Testis (tissue), 2 donors: ENCODE measurements at regions not wholly inside any gene's neighbourhood (a gene's known extent, or its start where the extent isn't known, plus 50 kb on each side); places are given as distances from the start of the nearest gene placed in this dataset.

Experiments
- DNase-seq: peaks from one replicate; pipeline ENCODE4 v3.0.0-alpha.2; 2019
- H3K27ac ChIP-seq, 2 donors: fragments of 200-600 bp; sonication (generic); one replicate each; pipeline ENCODE4 v1.5.1; 2019
- H3K27me3 ChIP-seq: fragments of 200-600 bp; sonication (generic); one replicate; pipeline ENCODE4 v1.5.1; 2019
- H3K36me3 ChIP-seq: fragments of 200-600 bp; sonication (generic); one replicate; pipeline ENCODE4 v1.5.1; 2017; ENCODE audit warnings: low read depth; ENCODE audit errors: missing control alignments
- H3K4me1 ChIP-seq: fragments of 200-600 bp; sonication (generic); one replicate; pipeline ENCODE4 v1.5.1; 2019
- H3K4me3 ChIP-seq, 2 donors: fragments of 200-600 bp; sonication (generic); one replicate each; pipeline ENCODE4 v1.5.1; 2017 to 2019
- H3K9me3 ChIP-seq: fragments of 200-600 bp; sonication (generic); one replicate; pipeline ENCODE4 v1.5.1; 2017
- CTCF ChIP-seq, 3 experiments: fragments of 450-650 bp in 2 of 3; fragments of 200-600 bp in 1 of 3; sonication (generic) in 1 of 3; IDR thresholded peaks; one replicate each; pipeline ENCODE4 v1.5.1; 2016 to 2019; ENCODE audit warnings: antibody characterized with exemption in 3 of 3, mild to moderate bottlenecking in 2 of 3, moderate library complexity in 1 of 3
- POLR2A ChIP-seq: fragments of 450-650 bp; IDR thresholded peaks from one replicate; pipeline ENCODE4 v1.6.1; 2017; ENCODE audit warnings: antibody characterized with exemption, mild to moderate bottlenecking, moderate library complexity
- WGBS, 2 donors: methylation state at CpG; one replicate each; pipeline ENCODE4 v1.1.5; 2018; 5-methylcytosine and 5-hydroxymethylcytosine counted together
- intact Hi-C: fragments of 100-400 bp; cut with DNase I; formaldehyde crosslinking; loops from one replicate; pipeline ENCODE4 v1.15.1; 2023; ENCODE audit warnings: low total_unique reads

- H3K27me3 ChIP-seq, result no peaks in the 10 kb centered on the region
- intact Hi-C loops, result no loop called here
- H3K4me1 ChIP-seq, result no peaks in the 10 kb centered on the region
- H3K4me3 ChIP-seq, result no peak overlapping the region
- H3K36me3 ChIP-seq, result no peaks in the 10 kb centered on the region
- no peak overlapping the region for H3K27ac ChIP-seq
- no peak for DNase-seq
- WGBS, 2 donors, result 48 to 60% methylated on average over 1 of the region's 1 CpG
- TF ChIP-seq POLR2A (no peak), CTCF (IDR thresholded peaks at IDR 0.05) (no peak)
- no peaks in the 10 kb centered on the region for H3K9me3 ChIP-seq
Measured at GRCh38 chr10:85170026-85170425, 841.6 kb downstream of the CCSER2 start.

GRCh38 chr10:85175635-85176034, 847.2 kb downstream of the CCSER2 start:
- H3K27me3 ChIP-seq, result no peaks in the 10 kb centered on the region
- WGBS, 2 donors, result 18 to 42% methylated on average over 1 of the region's 1 CpG
- TF ChIP-seq POLR2A (no peak), CTCF (IDR thresholded peaks at IDR 0.05) (no peak)
- no peaks in the 10 kb centered on the region for H3K4me1 ChIP-seq
- no peaks in the 10 kb centered on the region for H3K36me3 ChIP-seq
- intact Hi-C loops, result no loop called here
- no peak for DNase-seq
- no peaks in the 10 kb centered on the region for H3K9me3 ChIP-seq
- no peak overlapping the region for H3K4me3 ChIP-seq
- no peak overlapping the region for H3K27ac ChIP-seq

- Histone ChIP-seq H3K9me3 (no peaks in the 10 kb centered on the region), H3K27me3 (no peaks in the 10 kb centered on the region), H3K4me1 (no peaks in the 10 kb centered on the region), H3K36me3 (no peaks in the 10 kb centered on the region), H3K27ac (no peak overlapping the region), H3K4me3 (no peak overlapping the region)
- DNase-seq, result no peak
- intact Hi-C loops, result no loop called here
- 50% methylated on average over 2 of the region's 2 CpGs for WGBS, 2 donors
- TF ChIP-seq POLR2A (no peak), CTCF (IDR thresholded peaks at IDR 0.05) (no peak)
Measured at GRCh38 chr10:85177767-85178166, 849.4 kb downstream of the CCSER2 start.

- intact Hi-C loops, result no loop called here
- no peaks in the 10 kb centered on the region for H3K4me1 ChIP-seq
- no peak overlapping the region for H3K27ac ChIP-seq
Measured at GRCh38 chr10:85187047-85187446, 858.7 kb downstream of the CCSER2 start.

More at GRCh38 chr10:85187047-85187446, 858.7 kb downstream of the CCSER2 start:
- H3K36me3 ChIP-seq, result no peaks in the 10 kb centered on the region
- no peak for TF ChIP-seq CTCF (IDR thresholded peaks at IDR 0.05)
- TF ChIP-seq POLR2A, result no peak
- H3K9me3 ChIP-seq, result no peaks in the 10 kb centered on the region
- no peak for DNase-seq
- H3K27me3 ChIP-seq, result no peaks in the 10 kb centered on the region
- no peak overlapping the region for H3K4me3 ChIP-seq
- 82 to 89% methylated on average over 2 of the region's 2 CpGs for WGBS, 2 donors
